M059J (cell line): ENCODE measurements at regions not wholly inside any gene's neighbourhood (a gene's known extent, or its start where the extent isn't known, plus 50 kb on each side); places are given as distances from the start of the nearest gene placed in this dataset.
"Not testable (repeated sequence)": the region's sequence is repeated elsewhere in the genome, so short reads cannot be mapped to it uniquely, and the experiment has no call there.

Experiments
- DNase-seq: peaks from one replicate; pipeline ENCODE4 v3.0.0-alpha.2; 2012; ENCODE audit warnings: low read depth

GRCh38 chr13:46466074-46466473 is 79.0 kb upstream of the RUBCNL start:
- DNase-seq: not testable (repeated sequence)

GRCh38 chr13:46463719-46464118 is 76.7 kb upstream of the RUBCNL start:
- DNase-seq: no peak

GRCh38 chr13:46460223-46460622 is 73.2 kb upstream of the RUBCNL start:
- DNase-seq: not testable (repeated sequence)

GRCh38 chr13:46457255-46457654 is 70.2 kb upstream of the RUBCNL start:
- not testable (repeated sequence) for DNase-seq

- peak; percentile 55 for DNase-seq
These were observed 68.9 kb upstream of the RUBCNL start for GRCh38 chr13:46455924-46456323.

- not testable (repeated sequence) for DNase-seq
These were observed 64.1 kb upstream of the RUBCNL start for GRCh38 chr13:46451145-46451544.

GRCh38 chr13:46449949-46450348 is 62.9 kb upstream of the RUBCNL start:
- DNase-seq: not testable (repeated sequence)

- not testable (repeated sequence) for DNase-seq
These were observed 61.1 kb upstream of the RUBCNL start for GRCh38 chr13:46448148-46448547.

GRCh38 chr13:46437808-46438404 is 50.9 kb upstream of the RUBCNL start:
- not testable (repeated sequence) for DNase-seq
